Fibroblast of villous mesenchyme (primary cell): ENCODE measurements at regions not wholly inside any gene's neighbourhood (a gene's known extent, or its start where the extent isn't known, plus 50 kb on each side); places are given as distances from the start of the nearest gene placed in this dataset.

Source experiments
- DNase-seq: peaks from one replicate; pipeline ENCODE4 v3.0.0-alpha.2; 2010; ENCODE audit warnings: low read depth
- H3K4me3 ChIP-seq: 2 replicates; pipeline ENCODE4 v1.5.1; 2011; ENCODE audit warnings: low read depth, mild to moderate bottlenecking, low read length
- CTCF ChIP-seq: IDR thresholded peaks from 2 replicates; pipeline ENCODE4 v1.5.1; 2012; ENCODE audit warnings: low read depth, mild to moderate bottlenecking, low read length; ENCODE audit not compliant: insufficient read depth

GRCh38 chr5:152882621-152883020 lies 477.5 kb upstream of the NMUR2 start:
- DNase-seq = no peak
- no peak overlapping the region for H3K4me3 ChIP-seq
- no peak for TF ChIP-seq CTCF

- TF ChIP-seq CTCF = no peak
Observed at GRCh38 chr5:152883066-152883775, 478.1 kb upstream of the NMUR2 start.

GRCh38 chr5:152884006-152884405 lies 478.9 kb upstream of the NMUR2 start:
- no peak for TF ChIP-seq CTCF
- no peak overlapping the region for H3K4me3 ChIP-seq
- DNase-seq = no peak

More at GRCh38 chr5:152883066-152883775, 478.1 kb upstream of the NMUR2 start:
- H3K4me3 ChIP-seq = no peak overlapping the region
- no peak for DNase-seq

GRCh38 chr5:152900332-152900731 lies 495.3 kb upstream of the NMUR2 start:
- no peak overlapping the region for H3K4me3 ChIP-seq
- TF ChIP-seq CTCF = no peak
- no peak for DNase-seq

- TF ChIP-seq CTCF = no peak
- H3K4me3 ChIP-seq = no peak overlapping the region
- DNase-seq = no peak
Observed at GRCh38 chr5:152901754-152902153, 496.7 kb upstream of the NMUR2 start.

GRCh38 chr5:152905286-152905685 lies 500.2 kb upstream of the NMUR2 start:
- no peak for DNase-seq
- TF ChIP-seq CTCF = no peak
- H3K4me3 ChIP-seq = no peak overlapping the region

GRCh38 chr5:152907488-152908245 lies 502.6 kb upstream of the NMUR2 start:
- no peak for TF ChIP-seq CTCF
- H3K4me3 ChIP-seq = no peak overlapping the region
- DNase-seq = no peak
